ENCODE measurements at regions not wholly inside any gene's neighbourhood (a gene's known extent, or its start where the extent isn't known, plus 50 kb on each side); places are given as distances from the start of the nearest gene placed in this dataset.

GRCh38 chr4:129747756-129748155 lies 651.8 kb downstream of the C4orf33 start:
- TF ChIP-seq TCF4 (CRISPR knock-in tag; IDR thresholded peaks at IDR 0.05; ENCODE audit: borderline replicate concordance), result no peak
- TF ChIP-seq OSR1 (CRISPR knock-in tag; IDR thresholded peaks at IDR 0.05), result no peak
